ENCODE measurements at regions not wholly inside any gene's neighbourhood (a gene's known extent, or its start where the extent isn't known, plus 50 kb on each side); places are given as distances from the start of the nearest gene placed in this dataset.
A peak's percentile ranks its signal among the peaks of the same experiment; 100 is the strongest.
"Not testable (repeated sequence)": the region's sequence is repeated elsewhere in the genome, so short reads cannot be mapped to it uniquely, and the experiment has no call there.

DNA sequence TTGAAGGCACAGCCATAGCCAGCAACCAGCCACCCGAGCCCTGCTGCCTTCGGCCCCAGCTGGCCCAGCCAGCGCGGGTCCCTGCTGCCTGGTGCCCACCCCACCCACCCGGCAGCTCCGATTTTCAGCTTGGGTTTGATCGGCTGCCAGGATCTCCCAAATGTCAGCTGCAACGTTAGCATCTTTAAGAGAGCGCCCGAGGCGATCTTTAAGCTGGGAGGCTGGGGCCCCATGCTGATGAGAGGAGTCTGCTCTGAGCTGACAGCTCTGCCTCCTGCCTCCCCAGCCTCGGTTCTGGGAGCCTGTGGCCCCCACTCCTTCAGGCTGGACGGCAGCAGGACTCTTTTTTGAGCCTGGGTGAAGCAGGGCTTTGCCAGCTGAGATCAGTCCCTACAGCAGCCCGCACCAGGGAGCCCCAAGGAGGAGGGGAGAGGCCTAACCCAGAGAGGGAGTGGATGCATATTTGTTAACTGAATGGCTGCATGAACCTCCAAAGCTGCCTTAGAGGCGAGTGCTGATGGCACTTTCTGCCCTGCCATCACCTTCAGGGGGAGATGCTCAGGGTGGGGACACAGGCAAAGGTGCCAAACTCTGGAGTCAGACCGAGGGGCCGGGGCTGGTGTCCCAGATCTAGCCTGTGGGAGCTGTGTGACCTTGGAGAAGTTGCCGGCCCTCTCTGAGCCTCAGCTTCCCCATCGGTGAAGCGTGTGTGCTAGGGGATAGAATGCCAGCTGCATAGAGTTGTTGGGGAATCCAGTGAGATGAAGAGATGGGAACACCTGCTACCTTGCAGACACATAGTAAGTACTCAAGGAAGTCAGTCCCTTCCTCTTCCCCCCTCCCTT lies 165.5 kb downstream of the C9orf50 start:
- no peak for DNase-seq

DNA sequence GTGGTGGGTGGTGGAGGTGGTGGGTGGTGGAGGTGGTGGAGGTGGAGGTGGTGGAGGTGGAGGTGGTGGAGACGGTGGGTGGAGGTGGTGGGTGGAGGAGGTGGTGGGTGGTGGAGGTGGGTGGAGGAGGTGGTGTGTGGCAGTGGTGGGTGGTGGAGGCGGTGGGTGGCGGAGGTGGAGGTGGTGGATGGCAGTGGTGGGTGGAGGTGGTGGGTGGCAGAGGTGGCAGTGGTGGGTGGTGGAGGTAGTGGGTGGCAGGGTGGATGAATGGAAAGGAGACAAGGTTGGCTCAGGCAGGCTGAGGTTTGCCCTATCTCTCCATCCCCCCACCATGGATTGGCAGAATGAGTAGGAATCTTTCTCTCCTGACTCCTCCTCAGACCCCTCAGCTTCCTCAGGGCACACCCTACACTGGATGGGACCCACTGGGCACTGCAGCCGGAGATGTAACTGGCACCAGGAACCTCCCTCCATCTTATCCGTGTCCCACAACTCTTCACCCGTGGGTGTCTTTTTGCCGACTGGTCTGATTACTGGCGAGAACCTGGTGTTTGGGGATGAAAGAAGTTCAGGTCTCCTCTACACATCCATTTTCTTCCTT lies 166.3 kb downstream of the C9orf50 start:
- DNase-seq = no peak

DNA sequence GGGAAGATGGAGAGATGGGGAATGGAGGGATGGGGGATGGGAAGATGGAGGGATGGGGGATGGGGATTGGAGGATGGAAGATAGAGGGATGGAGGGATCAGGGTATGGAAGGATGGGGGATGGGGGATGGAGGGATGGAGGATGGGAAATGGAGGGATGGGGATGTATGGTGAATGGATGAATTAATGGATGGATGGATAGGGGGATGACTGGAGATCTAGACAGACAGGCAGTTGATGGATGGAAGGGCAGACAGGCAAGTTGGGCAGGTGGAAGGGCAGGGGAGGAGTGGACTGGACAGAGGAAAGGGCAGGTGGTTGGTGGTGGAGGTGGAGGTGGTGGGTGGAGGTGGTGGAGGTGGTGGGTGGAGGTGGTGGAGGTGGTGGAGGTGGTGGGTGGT lies 167.2 kb downstream of the C9orf50 start:
- no peak for DNase-seq

DNA sequence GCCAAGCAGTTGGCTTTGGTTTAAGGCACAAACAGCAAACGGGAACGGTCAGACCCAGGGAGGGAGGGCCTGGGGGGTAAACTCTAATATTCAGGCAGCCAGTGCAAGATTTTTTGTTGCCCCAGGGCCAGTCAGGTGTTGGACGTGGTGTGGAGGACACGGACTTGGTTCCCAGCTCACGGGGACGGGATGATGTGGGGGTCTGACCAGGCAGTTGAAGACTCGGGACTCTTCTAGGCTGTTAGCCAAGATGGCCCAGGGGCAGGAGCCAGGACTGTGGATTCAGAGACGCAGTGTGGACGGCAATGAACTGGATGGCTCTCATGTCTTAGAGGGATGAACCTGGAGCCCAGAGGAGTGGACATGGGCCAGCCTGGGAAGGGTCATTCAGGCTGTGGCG lies 169.2 kb downstream of the C9orf50 start:
- DNase-seq = no peak

DNA sequence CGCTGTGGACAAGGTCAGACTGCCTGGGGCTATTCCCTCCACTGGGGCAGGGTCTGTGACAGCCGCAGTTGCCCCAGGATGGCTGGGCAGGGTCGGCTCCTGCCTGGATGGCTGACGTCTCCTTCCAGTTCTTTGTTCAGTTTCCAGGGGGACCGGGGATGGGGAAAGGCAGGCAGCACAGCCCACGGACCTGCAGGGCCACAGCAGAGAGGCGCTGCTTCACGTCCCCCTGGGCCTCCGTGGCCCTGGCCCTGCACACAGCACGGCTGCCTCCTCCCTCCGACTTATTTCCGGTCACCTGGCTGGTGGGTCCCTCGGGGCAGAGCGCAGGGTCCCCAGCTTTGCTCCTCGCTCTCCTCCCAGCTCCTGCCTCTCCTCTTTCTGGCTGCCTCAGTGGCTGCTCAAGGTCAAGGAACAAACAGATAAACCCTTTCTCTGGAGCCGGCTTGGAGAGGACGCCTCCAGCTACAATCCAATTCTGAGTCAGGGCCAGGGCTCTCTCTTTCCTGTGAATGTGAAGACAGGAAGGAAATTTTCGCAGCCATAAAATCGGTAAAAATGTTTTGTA lies 169.7 kb downstream of the C9orf50 start:
- peak; percentile 57 for DNase-seq

DNA sequence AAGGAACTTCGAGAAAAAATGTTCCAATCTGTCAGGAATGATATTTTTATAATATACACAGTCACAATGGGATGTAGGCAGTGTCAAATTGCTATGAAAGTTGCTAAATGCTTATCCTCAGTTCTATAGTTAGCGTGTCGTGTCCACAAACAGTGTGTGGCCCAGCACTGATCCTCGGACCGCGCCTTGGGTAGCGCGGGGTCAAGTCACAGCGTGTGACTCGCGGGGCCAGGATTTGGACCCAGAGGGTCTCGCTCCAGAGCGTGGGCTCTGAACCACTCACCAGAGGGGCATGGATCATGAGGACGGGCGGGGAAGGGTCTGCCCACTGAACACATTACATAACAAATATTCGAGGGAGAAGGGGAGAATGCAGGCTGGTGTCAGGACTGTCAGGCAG lies 171.8 kb downstream of the C9orf50 start:
- no peak for DNase-seq

DNA sequence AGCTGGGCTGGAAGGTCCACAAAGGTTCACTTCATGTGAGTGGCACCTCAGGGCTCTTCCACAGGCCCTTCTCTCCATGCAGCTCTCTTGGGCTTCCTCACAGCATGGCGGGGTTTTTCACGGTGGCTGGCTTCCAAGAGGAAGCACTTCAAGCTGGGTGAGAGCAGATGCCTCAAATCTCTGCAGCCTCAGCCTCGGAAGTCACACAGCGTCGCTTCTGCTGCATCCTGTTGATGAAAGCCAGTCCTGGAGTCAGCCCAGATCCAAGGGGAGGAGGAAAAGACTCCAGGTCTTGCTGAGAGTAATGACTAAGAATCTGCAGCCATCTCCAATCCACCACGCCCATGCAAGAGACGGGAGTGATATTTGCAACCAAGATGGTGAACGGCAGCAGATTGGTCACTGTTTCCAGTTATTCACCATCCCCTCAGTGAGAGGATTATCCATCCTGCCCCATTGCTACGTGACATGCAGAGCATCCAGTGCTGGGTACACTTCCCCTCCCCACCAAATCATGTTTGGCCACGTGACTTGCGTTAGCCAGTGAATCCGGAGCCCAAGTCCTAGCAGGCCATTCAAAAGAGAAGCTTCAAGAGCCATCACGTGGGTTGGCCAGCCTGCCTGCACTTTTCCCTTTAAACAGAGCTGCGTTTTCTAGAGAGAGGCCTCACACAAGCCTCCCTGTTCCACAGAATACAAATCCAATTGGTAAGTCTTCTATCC lies 173.9 kb downstream of the C9orf50 start:
- no peak for DNase-seq

DNA sequence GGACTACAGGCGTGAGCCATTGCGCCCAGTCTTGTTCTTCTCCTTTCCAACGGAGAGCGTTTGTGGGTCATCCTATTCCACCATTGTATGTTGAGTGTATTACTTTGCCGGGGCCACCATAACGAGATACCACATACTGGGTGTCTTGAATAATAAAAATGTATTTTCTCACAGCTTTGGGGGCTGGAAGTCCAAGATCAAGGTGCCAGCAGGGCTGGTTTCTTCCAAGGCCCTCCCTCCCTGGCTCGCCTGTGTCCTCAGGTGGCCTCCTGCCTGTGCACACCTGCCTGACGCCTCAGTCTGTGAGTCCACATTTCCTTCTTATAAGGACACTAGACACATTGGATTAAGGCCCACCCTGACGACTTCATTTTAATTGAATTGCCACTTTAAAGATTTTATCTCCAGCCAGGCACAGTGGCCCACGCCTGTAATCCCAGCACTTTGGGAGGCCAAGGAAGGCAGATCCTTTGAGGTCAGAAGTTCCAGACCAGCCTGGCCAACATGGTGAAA lies 175.1 kb downstream of the C9orf50 start:
- no peak for DNase-seq

DNA sequence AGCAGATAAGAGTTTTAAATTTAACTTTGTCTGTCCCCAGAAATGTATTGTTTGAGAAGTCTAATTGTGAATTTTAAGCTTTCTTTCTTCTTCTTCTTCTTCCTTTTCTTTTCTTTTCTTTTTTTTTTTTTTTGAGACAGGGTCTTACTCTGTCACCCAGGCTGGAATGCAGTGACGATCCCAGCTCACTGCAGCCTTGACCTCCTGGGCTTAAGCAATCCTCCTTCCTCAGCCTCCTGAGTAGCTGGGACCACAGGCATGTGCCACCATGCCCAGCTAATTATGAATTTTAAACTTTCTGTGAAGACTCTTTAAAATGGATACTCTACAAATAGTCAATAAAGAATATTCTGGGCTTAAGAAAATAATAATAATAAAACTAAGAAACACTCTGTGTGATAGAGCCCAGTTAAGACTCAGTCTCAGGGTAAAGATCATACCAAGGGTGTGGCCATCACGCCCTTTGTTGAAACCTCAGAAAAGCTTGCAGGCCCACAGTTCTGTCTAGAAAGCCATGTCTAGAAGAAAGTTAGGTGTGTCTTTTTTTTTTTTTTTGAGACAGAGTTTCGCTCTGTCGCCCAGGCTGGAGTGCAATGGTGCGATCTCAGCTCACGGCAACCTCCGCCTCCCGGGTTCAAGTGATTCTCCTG lies 177.3 kb downstream of the C9orf50 start:
- DNase-seq = not testable (repeated sequence)

DNA sequence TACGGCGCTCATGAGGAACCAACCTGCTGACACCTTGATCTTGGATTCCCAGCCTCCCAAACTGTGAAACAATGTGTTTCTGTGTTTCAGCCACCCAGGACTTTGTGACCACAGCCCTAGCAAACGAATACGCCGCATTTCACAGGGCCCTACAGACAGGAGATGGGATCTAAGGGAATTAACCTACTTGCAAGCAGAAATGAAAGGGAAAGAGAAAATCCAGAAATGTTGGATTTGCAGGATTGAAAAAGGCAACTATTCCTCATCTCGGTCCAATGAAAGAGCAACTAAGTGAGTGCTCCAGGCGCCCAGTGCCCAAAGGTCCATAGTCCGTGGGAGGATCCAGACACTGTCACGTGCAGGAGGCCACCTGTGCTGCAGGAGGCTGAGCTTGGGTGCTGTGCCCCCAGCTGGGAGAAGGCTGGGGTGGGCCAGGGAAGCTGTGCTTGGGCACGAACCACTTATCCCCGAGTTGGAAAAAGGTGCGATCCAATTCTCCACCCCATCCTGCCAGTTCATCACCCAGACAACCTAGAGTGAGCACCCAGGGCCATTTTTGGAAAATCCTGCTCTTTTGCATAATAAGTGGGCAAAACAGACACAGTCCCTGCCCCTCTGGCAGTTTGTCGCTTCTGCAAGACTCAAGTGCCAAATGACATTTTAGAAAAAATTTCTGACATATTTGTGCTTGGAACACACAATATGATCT lies 177.9 kb downstream of the C9orf50 start:
- DNase-seq = no peak

DNA sequence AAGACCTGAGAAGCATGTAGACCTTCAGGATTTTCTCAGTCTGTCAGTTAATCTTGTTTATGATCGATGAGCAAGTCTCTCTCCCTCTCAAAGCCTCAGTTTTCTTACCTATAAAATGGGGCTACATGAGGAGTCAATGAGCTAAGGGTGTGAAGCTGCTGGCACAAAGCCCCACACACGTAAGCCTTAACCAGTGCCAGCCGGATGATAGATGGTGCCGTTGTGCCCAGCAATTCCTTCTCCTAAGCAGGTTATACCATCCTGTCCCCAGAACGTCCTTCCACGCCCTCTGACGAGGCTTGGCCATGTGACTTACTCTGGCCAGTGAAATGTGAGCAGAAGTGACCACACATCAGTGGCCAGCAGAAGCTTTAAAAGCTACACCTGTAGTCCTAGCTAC lies 179.0 kb downstream of the C9orf50 start:
- DNase-seq = no peak

DNA sequence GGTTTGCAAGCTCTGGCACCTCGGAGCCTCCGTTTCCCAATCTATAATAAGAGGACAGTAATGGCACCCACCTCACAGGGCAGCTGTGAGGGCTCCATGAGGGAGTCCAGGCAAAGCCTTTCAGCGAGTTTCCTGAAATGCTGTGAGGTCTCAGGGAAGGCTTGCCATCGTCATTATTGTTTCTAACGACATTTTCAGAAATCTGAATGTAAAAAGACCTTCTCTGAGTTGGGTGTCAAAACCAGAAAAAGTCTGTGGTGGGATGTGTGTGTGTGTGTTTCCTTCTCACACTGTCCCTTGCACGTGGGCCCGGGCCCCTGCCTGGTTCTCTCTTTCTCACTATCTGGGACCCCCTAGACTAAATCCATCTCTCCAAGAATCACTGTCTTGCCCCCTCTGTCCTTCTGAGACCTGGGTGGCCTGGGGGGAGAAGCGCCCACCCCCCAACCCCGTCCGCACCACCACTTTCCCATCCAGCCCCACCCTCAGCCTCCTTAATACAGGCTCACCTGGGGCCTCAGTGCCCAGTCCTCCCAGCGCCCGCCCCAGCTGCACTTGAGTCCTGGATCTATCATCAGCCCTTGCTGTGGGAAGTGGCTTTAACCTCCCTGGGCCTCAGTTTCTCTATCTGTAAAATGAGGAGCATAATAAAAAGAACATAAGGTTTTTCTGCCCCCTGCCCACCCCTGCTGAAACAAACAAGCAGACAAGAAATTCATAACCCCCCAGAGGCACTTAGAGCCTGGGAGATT lies 180.3 kb downstream of the C9orf50 start:
- DNase-seq = no peak

DNA sequence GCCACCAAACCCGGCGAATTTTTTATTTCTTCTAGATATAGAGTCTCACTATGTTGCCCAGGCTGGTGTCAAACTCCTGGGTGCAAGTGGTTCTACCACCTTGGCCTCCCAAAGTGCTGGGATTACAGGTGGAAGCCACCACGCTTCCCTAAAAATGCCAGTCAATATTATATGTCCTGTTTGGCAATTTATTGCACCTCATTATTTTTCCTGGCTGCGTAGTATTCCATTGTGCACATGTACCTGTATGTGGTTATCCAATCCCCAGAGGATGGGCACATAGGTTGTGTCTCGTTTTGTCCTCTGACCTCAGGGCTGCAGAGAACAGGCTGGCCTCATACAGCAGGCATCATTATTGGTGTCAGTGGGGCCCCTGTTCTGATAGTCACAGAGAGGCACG lies 181.7 kb downstream of the C9orf50 start:
- no peak for DNase-seq

DNA sequence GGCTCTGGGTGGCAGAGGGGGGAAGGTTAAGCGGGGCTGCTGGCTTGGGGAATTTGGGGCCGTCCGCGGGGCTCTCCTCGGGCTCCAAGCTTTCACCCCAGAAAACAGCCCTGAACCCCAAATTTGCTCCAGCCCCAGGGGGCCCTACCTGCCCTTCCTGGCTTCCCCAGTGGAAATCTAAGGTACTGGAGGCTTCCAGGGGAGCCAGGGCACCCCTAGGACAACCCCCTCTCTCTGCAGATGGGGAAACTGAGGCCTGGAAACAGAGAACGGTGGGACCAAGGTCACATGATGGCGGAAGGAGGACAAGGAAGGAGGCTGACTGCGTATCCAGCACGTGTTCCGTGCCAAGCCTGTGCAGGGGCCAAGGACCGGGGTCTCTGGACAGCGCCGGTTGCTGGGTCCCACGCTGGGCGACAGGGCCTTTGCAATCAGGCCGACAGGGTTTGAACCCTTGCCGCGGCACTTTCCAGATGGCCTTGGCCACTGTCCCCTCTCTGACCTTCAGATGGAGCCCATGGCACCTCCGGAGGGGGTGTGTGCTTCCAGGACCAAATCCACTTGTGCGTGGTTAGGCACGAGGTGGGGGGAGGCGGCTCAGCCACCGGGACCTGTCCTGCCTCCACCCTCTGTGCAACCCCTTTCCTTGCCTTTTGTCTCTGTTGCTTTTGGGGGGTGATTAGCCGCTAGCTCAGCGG lies 183.1 kb downstream of the C9orf50 start:
- DNase-seq = no peak

DNA sequence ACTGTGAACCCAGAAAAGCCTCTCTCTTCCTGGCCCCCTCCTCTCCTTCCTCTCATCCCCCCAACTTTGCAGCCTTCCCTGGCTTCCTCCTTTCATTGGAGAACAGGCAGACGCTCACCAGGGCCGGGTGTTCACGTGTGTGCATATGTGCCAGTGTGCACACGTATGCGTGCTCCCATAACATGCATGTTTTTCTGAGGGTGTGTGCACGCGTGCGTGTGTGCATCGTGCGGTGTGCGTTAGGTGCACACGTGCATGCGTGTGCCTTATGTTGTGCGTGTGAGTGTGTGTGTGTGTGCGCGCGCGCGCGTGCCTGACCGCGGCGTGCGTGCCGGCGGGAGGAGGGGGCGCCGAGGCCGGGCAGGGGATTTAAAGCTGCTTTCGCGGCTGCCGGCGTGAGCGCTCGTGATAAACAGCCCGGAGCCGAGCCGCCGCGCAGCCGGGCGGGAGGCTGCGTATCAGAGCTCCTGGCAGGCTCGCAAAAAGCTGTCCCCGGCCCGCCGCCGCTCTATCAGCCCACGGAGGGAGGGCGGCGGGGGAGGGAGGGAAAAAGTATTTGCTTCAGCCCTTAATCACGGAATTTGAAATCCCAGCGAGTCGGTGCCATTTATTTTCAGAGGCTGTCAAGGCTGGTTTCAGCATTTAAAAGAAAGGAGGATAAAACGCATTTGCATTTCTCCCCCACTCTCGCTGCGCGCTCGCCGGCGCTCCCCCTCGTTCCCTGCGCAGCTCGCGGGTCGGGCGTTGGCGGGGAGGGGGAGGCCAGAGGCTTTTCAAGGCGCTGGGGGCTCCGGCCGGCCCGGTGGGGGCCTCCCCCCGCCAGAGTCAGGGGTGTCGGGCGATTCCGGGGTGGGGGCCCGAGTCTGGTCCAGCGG lies 183.9 kb downstream of the C9orf50 start:
- peak; percentile 60 for DNase-seq

DNA sequence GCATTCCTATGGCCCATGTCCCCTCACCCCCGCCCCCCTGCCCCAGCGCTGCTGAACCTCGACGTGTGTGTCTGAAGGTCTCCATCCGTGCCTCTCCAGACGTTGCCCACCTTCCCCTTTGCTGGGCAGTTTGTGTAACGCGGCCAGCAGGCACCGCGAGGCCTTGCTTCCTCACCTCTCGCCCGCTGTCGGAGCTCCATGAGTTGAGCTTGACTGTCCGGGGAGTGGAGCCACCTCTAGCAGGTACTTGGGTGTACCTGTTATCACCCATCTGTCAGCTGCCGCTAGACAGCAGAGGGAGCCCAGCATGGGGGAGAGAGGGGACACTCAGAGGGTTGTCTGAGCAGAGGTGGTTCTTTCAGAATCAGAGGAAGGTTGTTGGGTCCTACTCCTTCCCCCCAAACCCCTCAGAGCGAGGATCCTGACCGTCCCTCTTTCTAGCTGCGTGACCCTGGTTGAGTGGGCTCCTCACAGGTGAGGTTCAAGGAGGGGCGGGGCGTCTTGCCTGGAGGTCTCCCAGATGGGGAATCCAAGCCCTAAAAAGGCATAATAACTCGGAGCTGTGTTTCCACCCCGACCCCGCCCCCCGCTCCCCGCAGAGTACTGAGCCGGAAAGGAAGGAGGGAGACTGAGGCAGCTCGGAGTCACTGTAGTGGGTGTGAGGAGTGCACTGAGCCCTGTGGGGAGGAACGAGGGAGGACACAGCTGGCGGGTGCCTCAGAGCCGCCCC lies 184.7 kb downstream of the C9orf50 start:
- DNase-seq = no peak

DNA sequence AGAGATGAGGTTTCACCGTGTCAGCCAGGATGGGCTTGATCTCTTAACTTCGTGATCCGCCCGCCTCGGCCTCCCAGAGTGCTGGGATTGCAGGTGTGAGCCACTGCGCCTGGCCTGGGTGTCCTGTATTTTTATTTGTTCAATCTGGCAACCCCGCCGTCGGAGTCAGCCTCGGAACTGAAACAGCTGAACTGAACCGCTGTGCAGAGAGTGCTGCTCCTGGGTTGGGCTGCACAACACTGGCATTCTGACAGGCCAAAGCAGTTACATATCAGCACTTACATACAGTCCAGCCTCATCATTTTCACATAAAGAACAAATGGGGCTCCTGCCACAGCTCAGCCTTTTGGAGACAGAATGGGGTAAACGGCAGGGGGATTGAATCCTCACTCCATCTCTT lies 185.6 kb downstream of the C9orf50 start:
- DNase-seq = no peak

DNA sequence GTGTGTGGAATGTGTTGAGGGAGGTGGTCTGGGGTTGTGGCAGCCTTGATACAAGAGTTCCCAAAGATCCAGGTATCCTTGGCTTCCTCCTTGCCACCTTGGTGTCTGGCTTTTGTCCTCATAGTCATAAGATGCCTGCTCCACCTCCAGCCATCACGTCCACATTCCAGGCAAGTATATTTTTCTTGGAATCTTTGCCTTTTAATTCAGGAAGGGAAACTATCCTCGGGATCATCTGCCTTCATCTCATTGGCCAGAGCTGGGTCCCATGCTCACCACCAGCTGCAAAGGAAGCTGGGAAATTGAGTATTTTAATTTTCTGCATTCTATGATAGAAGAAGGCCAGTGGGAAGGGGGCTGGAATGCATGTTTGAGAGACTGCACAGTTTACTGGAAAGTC lies 186.7 kb downstream of the C9orf50 start:
- DNase-seq = no peak
